ENCODE measurements at regions not wholly inside any gene's neighbourhood (a gene's known extent, or its start where the extent isn't known, plus 50 kb on each side); places are given as distances from the start of the nearest gene placed in this dataset.

DNA sequence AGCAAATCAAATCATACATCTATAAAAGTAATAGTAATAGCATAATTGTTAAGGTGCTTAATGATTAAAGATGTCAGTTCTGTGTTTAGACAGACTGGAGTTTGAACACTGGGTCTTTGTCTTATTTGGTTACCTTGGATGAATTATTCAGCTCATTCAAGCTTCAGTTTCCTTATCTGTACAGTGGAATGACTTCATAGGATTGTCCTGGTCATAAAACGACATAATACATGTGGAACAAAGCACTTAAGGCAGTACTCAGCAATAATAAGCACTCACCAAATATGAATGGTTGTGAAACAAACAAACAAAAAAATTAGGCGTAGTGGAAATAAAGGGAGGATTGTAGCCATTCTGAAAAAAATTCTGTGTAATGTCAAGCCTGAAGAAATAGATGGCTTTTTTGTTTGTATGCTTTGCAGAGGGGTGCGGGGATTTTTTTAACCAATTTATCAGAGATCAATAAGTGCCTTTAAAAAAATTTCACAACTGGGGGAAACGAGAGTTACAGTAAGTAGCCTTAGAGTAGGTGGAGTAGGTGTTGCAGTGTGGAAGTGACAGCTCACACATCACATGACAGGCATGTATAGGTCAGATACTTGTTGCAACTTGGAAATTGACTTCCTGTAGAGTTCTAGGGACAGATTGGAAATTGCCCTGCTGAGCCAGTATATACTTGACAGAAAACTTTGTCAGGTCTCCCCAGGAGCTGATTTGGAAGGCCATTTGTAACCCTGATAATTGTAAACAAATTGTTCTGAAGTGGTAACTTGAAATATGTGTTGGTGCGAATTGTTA, 157.7 kb downstream of the SLC15A5 start:
- H4K91ac ChIP-seq (replicated peaks; ENCODE audit: insufficient read length, low read length), result no peak overlapping the region
- no peaks in the 10 kb centered on the region for H4K20me1 ChIP-seq (replicated peaks in 1 of 2; ENCODE audit: control insufficient read depth in 1 of 2, insufficient read depth in 2 of 2, low read length in 2 of 2)
- no peak overlapping the region for H3K4ac ChIP-seq (replicated peaks; ENCODE audit: insufficient read length, low read depth, low read length)
- no peak overlapping the region for H3K9ac ChIP-seq (replicated peaks in 1 of 4; ENCODE audit: extremely low read depth in 1 of 4, low read depth in 3 of 4, low read length in 3 of 4)
- no peak overlapping the region for H3K56ac ChIP-seq (replicated peaks; ENCODE audit: insufficient read length, low read depth, low read length)
- H3K14ac ChIP-seq (ENCODE audit: insufficient read length), result no peak overlapping the region
- no peaks in the 10 kb centered on the region for H3K9me3 ChIP-seq (ENCODE audit: insufficient read depth in 2 of 2, low read depth in 1 of 2, low read length in 1 of 2)
- no peak overlapping the region for H4K5ac ChIP-seq (ENCODE audit: insufficient read length, low read depth, low read length)
- H3K18ac ChIP-seq (ENCODE audit: extremely low read depth, low read length), result no peak overlapping the region
- no peaks in the 10 kb centered on the region for H3K79me1 ChIP-seq (ENCODE audit: low read depth, low read length)
- H4K8ac ChIP-seq (ENCODE audit: extremely low read depth, insufficient read depth, low read length), result no peak overlapping the region
- no peak overlapping the region for H2AK5ac ChIP-seq (ENCODE audit: low read depth, low read length)
- H3K36me3 ChIP-seq (ENCODE audit: control insufficient read depth in 2 of 4, insufficient read depth in 4 of 4, low read length in 3 of 4), result no peaks in the 10 kb centered on the region
- peaks cover 0 to 5% (median 0%) of the 10 kb centered on the region in 4 experiments; a peak in 4 of 7 replicates for H3K4me1 ChIP-seq (replicated peaks in 1 of 4; ENCODE audit: control insufficient read depth in 3 of 4, insufficient read depth in 4 of 4, low read length in 3 of 4)
- WGBS, 2 experiments (ENCODE audit: extremely low coverage in 1 of 2, insufficient coverage in 1 of 2, insufficient read length in 1 of 2, insufficient replicate concordance in 2 of 2, low coverage in 1 of 2, low lambda C conversion rate in 2 of 2, missing lambda C conversion rate in 1 of 2), result 80% methylated on average over 5 of the region's 5 CpGs; no CpG with 5 or more reads in 1 of the 2 experiments
- no peak overlapping the region for H2BK5ac ChIP-seq (ENCODE audit: low read depth, low read length)
- FAIRE-seq, result no peak
- no peaks in the 10 kb centered on the region for H3K27me3 ChIP-seq (replicated peaks in 1 of 4; ENCODE audit: control insufficient read depth in 3 of 4, extremely low read depth in 1 of 4, insufficient read depth in 3 of 4, low read length in 3 of 4)
- H2BK20ac ChIP-seq (ENCODE audit: low read length), result no peak overlapping the region
- no peak overlapping the region for H3K23ac ChIP-seq (ENCODE audit: insufficient read length)
- H3K23me2 ChIP-seq (ENCODE audit: low read depth, low read length), result no peaks in the 10 kb centered on the region; the same call in 1 of the 2 replicates
- H3K79me2 ChIP-seq (ENCODE audit: control insufficient read depth in 1 of 2, insufficient read depth in 2 of 2, low read length in 2 of 2), result no peaks in the 10 kb centered on the region
- no peak overlapping the region for H2BK12ac ChIP-seq (ENCODE audit: low read depth, low read length)
- ChIA-PET POLR2A (ENCODE audit: partially characterized antibody) (no interaction called here), CTCF (ENCODE audit: partially characterized antibody) (interaction anchor here (0.6 to 1.7 kb wide), 3 partner anchors 43 to 191 kb away, joined by 3 to 6 read pairs (median 5); no protein-coding TSS in a partner anchor)
- H3K4me3 ChIP-seq (ENCODE audit: extremely low read depth in 1 of 4, insufficient read depth in 2 of 4, low read depth in 3 of 4, low read length in 4 of 4), result no peak overlapping the region
- no peak overlapping the region for H3K4me2 ChIP-seq (ENCODE audit: insufficient read depth in 1 of 2, low read depth in 2 of 2, low read length in 2 of 2)
- no peak for DNase-seq (ENCODE audit: low read depth in 1 of 2, low spot score in 2 of 2)
- H3K27ac ChIP-seq (ENCODE audit: low read depth, low read length), result no peak overlapping the region
- H2BK120ac ChIP-seq (replicated peaks; ENCODE audit: low read depth, low read length), result no peak overlapping the region
- no peak overlapping the region for H2BK15ac ChIP-seq (ENCODE audit: low read length)
- no peak overlapping the region for H2AFZ ChIP-seq (ENCODE audit: low read length)
- TF ChIP-seq, protein P1, sequence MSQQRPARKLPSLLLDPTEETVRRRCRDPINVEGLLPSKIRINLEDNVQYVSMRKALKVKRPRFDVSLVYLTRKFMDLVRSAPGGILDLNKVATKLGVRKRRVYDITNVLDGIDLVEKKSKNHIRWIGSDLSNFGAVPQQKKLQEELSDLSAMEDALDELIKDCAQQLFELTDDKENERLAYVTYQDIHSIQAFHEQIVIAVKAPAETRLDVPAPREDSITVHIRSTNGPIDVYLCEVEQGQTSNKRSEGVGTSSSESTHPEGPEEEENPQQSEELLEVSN (IDR thresholded peaks at IDR 0.05), result no peak
- TF ChIP-seq BACH1 (IDR thresholded peaks at IDR 0.05; ENCODE audit: low read length), result no peak
- TF ChIP-seq BCL11A (IDR thresholded peaks at IDR 0.05; ENCODE audit: low read depth in 2 of 2, low read length in 2 of 2), result no peak
- no peak for TF ChIP-seq POLR2A (IDR thresholded peaks at IDR 0.05; ENCODE audit: control extremely low read depth in 1 of 2, low read depth in 2 of 2, low read length in 2 of 2)
- no peak for TF ChIP-seq SP2 (IDR thresholded peaks at IDR 0.05; ENCODE audit: low read length)
